Inflammatory macrophage treated with lipopolysaccharide for 1 hour (primary cell): ENCODE measurements at regions not wholly inside any gene's neighbourhood (a gene's known extent, or its start where the extent isn't known, plus 50 kb on each side); places are given as distances from the start of the nearest gene placed in this dataset.
"Not testable (repeated sequence)": the region's sequence is repeated elsewhere in the genome, so short reads cannot be mapped to it uniquely, and the experiment has no call there.

Experiments used
- DNase-seq, 2 donors: peaks; one replicate each; pipeline ENCODE4 v3.0.0-alpha.2; 2020 to 2022

- not testable (repeated sequence) for DNase-seq
Measured at GRCh38 chr11:67940440-67940839, 63.5 kb downstream of the UNC93B1 start.

GRCh38 chr11:67938964-67939363 lies 64.9 kb downstream of the UNC93B1 start:
- DNase-seq, result not testable (repeated sequence)

DNA sequence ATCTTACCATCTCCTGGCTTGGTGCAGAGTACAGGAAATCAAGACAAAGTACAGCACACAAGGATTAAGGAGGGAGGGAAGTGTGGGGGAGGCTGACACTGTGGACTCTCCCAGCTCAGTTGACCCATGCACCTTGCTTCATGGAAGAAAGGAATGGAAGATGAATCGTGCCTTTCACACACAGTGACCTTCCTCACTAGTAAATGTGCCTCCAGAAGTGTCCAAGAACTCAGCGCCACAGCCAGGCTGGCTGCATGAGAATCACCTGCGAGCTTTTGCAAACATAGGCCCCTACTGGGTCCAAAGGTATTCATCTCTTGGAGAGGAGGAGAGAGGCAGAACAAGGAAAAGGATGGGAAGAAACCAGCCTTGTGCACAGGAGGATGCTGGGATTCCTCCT lies 65.5 kb downstream of the UNC93B1 start:
- not testable (repeated sequence) for DNase-seq

GRCh38 chr11:67923565-67923964 lies 80.3 kb downstream of the UNC93B1 start:
- DNase-seq, result not testable (repeated sequence)

- not testable (repeated sequence) for DNase-seq
Measured at GRCh38 chr11:67920546-67920945, 83.4 kb downstream of the UNC93B1 start.

GRCh38 chr11:67912184-67912583 lies 91.7 kb downstream of the UNC93B1 start:
- peak in 1 of 2 donors; percentile 1 for DNase-seq

DNA sequence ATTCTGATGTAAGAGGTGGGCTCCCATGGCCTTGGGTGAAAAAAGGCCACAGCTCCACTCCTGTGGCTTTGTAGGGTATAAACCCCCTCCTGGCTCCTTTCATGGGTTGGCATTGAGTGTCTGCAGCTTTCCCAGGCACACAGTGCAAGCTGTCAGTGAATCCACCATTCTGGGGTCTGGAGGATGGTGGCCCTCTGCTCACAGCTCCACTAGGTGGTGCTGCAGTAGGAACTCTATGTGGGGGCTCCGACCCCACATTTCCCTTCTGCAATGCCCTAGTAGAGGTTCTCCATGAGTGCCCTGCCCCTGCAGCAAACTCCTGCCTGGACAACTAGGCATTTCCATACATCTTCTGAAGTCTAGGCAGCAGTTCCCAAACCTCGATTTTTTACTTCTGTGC lies 92.7 kb downstream of the UNC93B1 start:
- DNase-seq, result not testable (repeated sequence)

DNA sequence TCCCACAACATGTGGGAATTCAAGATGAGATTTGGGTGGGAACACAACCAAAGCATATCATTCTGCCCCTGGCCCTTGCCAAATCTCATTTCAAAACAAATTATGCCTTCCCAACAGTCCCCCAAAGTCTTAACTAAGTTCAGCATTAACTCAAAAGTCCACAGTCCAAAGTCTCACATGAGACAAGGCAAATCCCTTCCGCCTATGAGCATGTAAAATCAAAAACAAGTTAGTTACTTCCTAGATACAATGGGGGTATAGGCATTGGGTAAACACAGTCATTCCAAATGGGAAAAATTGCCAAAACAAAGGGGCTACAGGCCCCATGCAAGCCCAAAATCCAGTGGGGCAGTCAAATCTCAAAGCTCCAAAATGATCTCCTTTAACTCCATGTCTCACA lies 93.1 kb downstream of the UNC93B1 start:
- not testable (repeated sequence) for DNase-seq

GRCh38 chr11:67906969-67907368 lies 96.9 kb downstream of the UNC93B1 start:
- DNase-seq, result not testable (repeated sequence)

GRCh38 chr11:67899462-67899861 lies 104.4 kb downstream of the UNC93B1 start:
- not testable (repeated sequence) for DNase-seq

- not testable (repeated sequence) for DNase-seq
Measured at GRCh38 chr11:67893487-67893886, 110.4 kb downstream of the UNC93B1 start.

GRCh38 chr11:67889646-67890045 lies 114.3 kb downstream of the UNC93B1 start:
- not testable (repeated sequence) for DNase-seq

DNA sequence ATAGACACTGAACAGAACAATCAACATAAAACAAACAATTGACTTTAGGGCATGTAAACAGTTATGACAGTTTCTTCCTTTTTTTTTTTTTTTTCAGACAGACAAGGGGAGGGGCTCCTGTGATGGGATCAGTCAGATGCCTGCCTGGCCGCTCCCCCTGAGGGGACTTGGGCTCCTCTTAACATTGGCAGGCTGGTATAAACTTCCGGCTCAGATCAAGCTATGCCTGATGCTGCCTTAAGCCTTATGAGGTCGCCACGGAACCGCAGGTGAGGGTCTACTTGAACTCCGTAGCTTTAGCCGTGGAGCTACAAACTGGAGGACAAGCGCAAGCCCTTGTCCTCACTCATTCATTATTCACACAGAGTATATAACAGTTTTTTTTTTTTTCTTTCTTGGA lies 115.8 kb downstream of the UNC93B1 start:
- DNase-seq, result not testable (repeated sequence)

GRCh38 chr11:67886672-67887071 lies 117.2 kb downstream of the UNC93B1 start:
- DNase-seq, result not testable (repeated sequence)

DNA sequence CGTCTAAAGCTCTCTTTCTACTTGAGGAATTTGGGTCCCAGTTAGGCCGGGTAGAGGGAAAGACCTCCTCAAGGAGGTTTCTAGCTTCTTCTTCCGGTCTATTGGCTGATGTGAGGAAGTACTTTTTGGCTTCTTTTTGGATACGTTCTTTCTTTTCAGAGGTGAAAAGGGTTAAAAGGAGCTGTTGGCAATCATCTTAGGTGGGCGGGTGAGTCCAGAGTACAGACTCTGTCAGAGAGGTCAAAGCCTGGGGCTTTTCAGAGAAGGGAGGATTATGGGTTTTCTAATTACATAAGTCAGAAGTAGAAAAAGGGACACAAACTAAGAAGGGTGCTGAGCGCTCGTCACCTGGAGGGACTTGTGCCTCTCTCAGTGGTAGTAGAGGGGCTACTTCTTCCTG lies 117.7 kb downstream of the UNC93B1 start:
- DNase-seq, result not testable (repeated sequence)

DNA sequence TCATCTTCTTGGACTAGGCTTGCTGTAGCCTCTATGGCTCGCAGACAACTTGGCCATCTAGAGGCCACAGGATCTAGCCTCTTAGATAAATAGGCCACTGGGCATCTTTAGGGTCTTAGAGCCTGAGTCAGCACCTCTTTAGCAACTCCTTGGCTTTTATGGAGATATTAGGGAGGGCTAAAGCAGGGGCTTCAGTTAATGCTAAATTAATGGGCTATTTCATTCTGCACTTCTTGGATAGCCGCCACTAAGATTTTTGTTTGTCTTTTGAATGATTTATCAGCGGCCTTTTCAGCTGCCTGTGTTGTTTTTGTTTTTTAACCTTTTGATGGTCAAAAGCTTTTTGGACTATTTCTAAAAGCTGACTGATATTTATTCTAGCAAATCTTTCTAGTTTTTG lies 118.3 kb downstream of the UNC93B1 start:
- DNase-seq, result not testable (repeated sequence)

DNA sequence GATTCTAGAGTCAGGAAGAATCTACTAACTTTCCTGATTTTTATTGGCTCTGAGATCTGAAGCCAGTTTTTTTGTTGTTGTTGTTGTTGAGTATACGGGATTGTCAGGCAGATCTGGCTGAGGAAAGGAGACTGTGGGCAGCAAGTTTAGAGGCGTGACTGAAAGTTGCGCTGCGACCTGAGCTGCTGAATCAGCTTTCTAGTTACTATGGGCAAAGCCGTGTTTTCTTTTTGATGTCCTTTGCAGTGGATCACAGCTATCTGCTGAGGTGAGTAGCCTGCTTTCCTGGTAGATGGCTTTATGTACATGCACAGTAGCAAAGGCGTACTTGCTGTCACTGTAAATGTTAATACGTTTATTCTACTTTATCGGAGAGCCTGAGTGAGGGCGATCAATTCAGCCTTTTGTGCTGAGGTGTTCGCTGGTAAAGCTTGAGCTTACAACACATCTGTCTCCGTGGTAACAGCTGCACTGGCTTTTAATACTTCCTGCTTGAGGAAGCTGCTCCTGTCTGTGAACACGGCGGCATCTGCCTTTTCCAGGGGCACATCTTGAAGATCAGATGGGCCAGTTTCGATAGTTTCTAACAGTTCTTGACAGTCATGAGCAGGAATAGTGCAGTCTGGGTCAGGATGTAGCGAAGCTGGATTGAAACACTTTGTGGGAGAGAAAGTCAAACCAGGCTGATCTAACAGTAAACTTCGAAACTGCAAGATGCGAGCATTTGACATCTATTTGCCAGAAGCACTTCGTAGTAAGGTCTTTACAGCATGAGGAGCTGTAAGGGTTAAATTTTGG lies 118.9 kb downstream of the UNC93B1 start:
- not testable (repeated sequence) for DNase-seq

- DNase-seq, result not testable (repeated sequence)
Measured at GRCh38 chr11:67884073-67884757, 119.7 kb downstream of the UNC93B1 start.

DNA sequence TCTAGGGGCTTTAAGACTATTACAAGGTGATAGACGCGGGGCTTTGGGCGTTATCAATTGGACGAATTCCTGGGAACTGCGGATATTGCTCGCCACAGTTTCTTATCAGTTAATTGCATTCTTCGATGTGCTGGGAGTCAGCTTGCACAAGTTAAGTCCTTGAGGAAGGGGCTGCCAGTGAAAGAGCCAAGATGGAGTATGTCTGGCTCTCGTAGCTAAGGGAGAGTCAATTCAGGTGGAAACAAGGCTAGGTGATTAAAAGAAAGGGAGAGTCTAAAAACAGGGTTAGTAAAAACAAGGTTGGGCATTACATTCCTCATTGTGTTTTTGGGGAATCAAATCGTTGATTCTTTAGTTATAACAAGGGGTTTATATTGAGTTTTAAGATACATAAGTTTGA lies 121.6 kb downstream of the UNC93B1 start:
- DNase-seq, result not testable (repeated sequence)

- not testable (repeated sequence) for DNase-seq
Measured at GRCh38 chr11:67881836-67882235, 122.1 kb downstream of the UNC93B1 start.

DNA sequence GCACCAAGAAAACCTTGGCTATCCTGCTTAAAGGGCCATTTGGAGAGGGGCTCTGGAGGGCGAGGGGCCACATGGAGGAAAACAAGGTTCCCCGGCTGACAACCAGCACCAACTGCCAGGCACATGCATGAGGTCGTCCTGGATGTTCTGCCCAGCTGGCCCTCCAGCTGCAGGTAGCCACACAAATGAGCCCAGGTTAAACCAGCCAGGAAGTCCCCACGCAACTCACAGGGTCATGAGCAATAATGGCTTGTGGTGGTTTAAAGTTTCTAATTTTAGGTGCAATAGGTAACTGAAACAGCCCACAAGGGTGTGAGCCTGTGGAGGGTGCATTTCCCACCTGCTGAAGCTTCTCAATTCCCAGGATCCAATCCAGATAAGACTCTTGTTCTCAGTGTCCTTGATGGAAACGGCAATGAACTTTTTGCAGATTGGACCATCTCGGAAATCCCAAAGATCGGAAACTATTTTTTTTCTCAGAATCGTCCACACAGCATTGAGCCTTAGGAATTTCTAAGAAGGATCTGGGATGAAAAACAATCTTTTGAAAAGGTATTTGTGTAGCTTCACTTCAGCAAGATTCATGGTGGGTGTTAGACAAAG lies 123.2 kb downstream of the UNC93B1 start:
- not testable (repeated sequence) for DNase-seq

- not testable (repeated sequence) for DNase-seq
Measured at GRCh38 chr11:67878666-67879065, 125.2 kb downstream of the UNC93B1 start.

GRCh38 chr11:67877316-67877715 lies 126.6 kb downstream of the UNC93B1 start:
- DNase-seq, result not testable (repeated sequence)

- not testable (repeated sequence) for DNase-seq
Measured at GRCh38 chr11:67873223-67873622, 130.7 kb downstream of the UNC93B1 start.
